HEK293 (cell line): ENCODE measurements at regions not wholly inside any gene's neighbourhood (a gene's known extent, or its start where the extent isn't known, plus 50 kb on each side); places are given as distances from the start of the nearest gene placed in this dataset.

Experiments used
- CTCF ChIA-PET: fragments of 350-600 bp; formaldehyde crosslinking; extraction: SDS; loops from one replicate; lab custom pipeline; 2021; ENCODE audit warnings: antibody characterized with exemption; lab: Yijun Ruan, JAX
- POLR2A ChIA-PET: fragments of 300-600 bp; formaldehyde crosslinking; extraction: SDS; loops from one replicate; lab custom pipeline; 2020; ENCODE audit warnings: antibody characterized with exemption, inconsistent platforms; lab: Yijun Ruan, JAX
- H3K27ac ChIP-seq: fragments of 200-500 bp; sonication (Bioruptor generic); 2 replicates; pipeline ENCODE4 v1.5.1; 2014; ENCODE audit warnings: low read depth, low read length, control low read depth, inconsistent platforms; ENCODE audit errors: extremely low read depth
- H3K36me3 ChIP-seq, 2 experiments: fragments of 200-500 bp in 1 of 2; sonication (Bioruptor generic) in 1 of 2; 1 replicate in 1 of 2; 2 replicates in 1 of 2; pipeline ENCODE4 v1.5.1; 2014 to 2017; ENCODE audit warnings: inconsistent platforms in 2 of 2, low read length in 2 of 2; ENCODE audit not compliant: control insufficient read depth in 2 of 2, insufficient read depth in 1 of 2
- H3K4me1 ChIP-seq: fragments of 200-500 bp; sonication (Bioruptor generic); 2 replicates; pipeline ENCODE4 v1.5.1; 2014; ENCODE audit warnings: mild to moderate bottlenecking, low read length, inconsistent platforms; ENCODE audit not compliant: control insufficient read depth, insufficient read depth
- H3K4me3 ChIP-seq: 2 replicates; pipeline ENCODE4 v1.5.1; 2011; ENCODE audit warnings: low read depth, mild to moderate bottlenecking, control low read depth, low read length, moderate library complexity
- H3K9me3 ChIP-seq: fragments of 200-500 bp; sonication (Bioruptor generic); 2 replicates; pipeline ENCODE4 v1.5.1; 2014; ENCODE audit warnings: low read depth, low read length, inconsistent platforms; ENCODE audit not compliant: control insufficient read depth, insufficient read depth
- FEZF1 ChIP-seq: fragments of 450-650 bp; formaldehyde crosslinking; IDR thresholded peaks from 2 replicates; pipeline ENCODE4 v1.5.1; 2016; ENCODE audit warnings: missing biosample characterization, missing genetic modification characterization
- HOXC10 ChIP-seq: sonication (generic); formaldehyde crosslinking; IDR thresholded peaks from 2 replicates; pipeline ENCODE4 v1.8.1; 2023; ENCODE audit warnings: mild to moderate bottlenecking, missing genetic modification reagents
- IKZF3 ChIP-seq: fragments of 450-650 bp; IDR thresholded peaks from 2 replicates; pipeline ENCODE4 v1.5.0; 2018; ENCODE audit warnings: missing biosample characterization, mild to moderate bottlenecking, missing genetic modification characterization, moderate library complexity
- PRDM6 ChIP-seq: fragments of 450-650 bp; formaldehyde crosslinking; IDR thresholded peaks from 2 replicates; pipeline ENCODE4 v1.5.1; 2017; ENCODE audit warnings: missing biosample characterization, missing genetic modification characterization
- SCRT1 ChIP-seq: fragments of 450-650 bp; formaldehyde crosslinking; IDR thresholded peaks from 2 replicates; pipeline ENCODE4 v1.5.1; 2016; ENCODE audit warnings: missing biosample characterization, missing genetic modification characterization, borderline replicate concordance
- SETDB1 ChIP-seq: IDR thresholded peaks from one replicate; pipeline ENCODE4 v1.6.1; 2017; ENCODE audit warnings: mild to moderate bottlenecking, low read length, moderate library complexity, mixed read lengths; ENCODE audit not compliant: insufficient read length
- YY2 ChIP-seq: fragments of 450-650 bp; formaldehyde crosslinking; IDR thresholded peaks from 2 replicates; pipeline ENCODE4 v1.5.1; 2016; ENCODE audit warnings: missing biosample characterization, missing genetic modification characterization
- ZBTB10 ChIP-seq: fragments of 450-650 bp; formaldehyde crosslinking; IDR thresholded peaks from 2 replicates; pipeline ENCODE4 v1.5.1; 2016; ENCODE audit warnings: missing biosample characterization, missing genetic modification characterization
- ZBTB26 ChIP-seq: fragments of 450-650 bp; formaldehyde crosslinking; optimal IDR thresholded peaks from 2 replicates; pipeline ENCODE3; 2016; ENCODE audit warnings: missing biosample characterization, mild to moderate bottlenecking, missing genetic modification characterization
- ZNF114 ChIP-seq: fragments of 450-650 bp; formaldehyde crosslinking; IDR thresholded peaks from 2 replicates; pipeline ENCODE4 v1.5.0; 2017; ENCODE audit warnings: missing biosample characterization, missing genetic modification characterization
- ZNF16 ChIP-seq: fragments of 450-650 bp; formaldehyde crosslinking; IDR thresholded peaks from 2 replicates; pipeline ENCODE4 v1.5.1; 2016; ENCODE audit warnings: low read depth, missing biosample characterization, missing genetic modification characterization
- ZNF302 ChIP-seq: fragments of 450-650 bp; formaldehyde crosslinking; IDR thresholded peaks from 2 replicates; pipeline ENCODE4 v1.5.1; 2016; ENCODE audit warnings: missing biosample characterization, missing genetic modification characterization, low read depth
- ZNF311 ChIP-seq: fragments of 450-650 bp; formaldehyde crosslinking; IDR thresholded peaks from 2 replicates; pipeline ENCODE4 v1.5.1; 2017; ENCODE audit warnings: missing biosample characterization, missing genetic modification characterization, borderline replicate concordance
- ZNF324 ChIP-seq: fragments of 450-650 bp; formaldehyde crosslinking; IDR thresholded peaks from 2 replicates; pipeline ENCODE4 v1.5.1; 2016; ENCODE audit warnings: missing biosample characterization, missing genetic modification characterization
- ZNF335 ChIP-seq: fragments of 450-650 bp; formaldehyde crosslinking; conservative IDR thresholded peaks from 2 replicates; pipeline ENCODE4 v1.5.1; 2016; ENCODE audit warnings: missing biosample characterization, missing genetic modification characterization
- ZNF416 ChIP-seq: fragments of 450-650 bp; formaldehyde crosslinking; IDR thresholded peaks from 2 replicates; pipeline ENCODE4 v1.5.1; 2016; ENCODE audit warnings: missing biosample characterization, missing genetic modification characterization
- ZNF426 ChIP-seq: fragments of 450-650 bp; formaldehyde crosslinking; IDR thresholded peaks from 2 replicates; pipeline ENCODE4 v1.5.1; 2017; ENCODE audit warnings: missing biosample characterization, missing genetic modification characterization, mild to moderate bottlenecking, inconsistent platforms, moderate library complexity
- ZNF433 ChIP-seq: fragments of 450-650 bp; formaldehyde crosslinking; IDR thresholded peaks from 2 replicates; pipeline ENCODE4 v1.5.1; 2016; ENCODE audit warnings: missing biosample characterization, missing genetic modification characterization, low read depth
- ZNF561 ChIP-seq: fragments of 450-650 bp; IDR thresholded peaks from 2 replicates; pipeline ENCODE4 v1.5.1; 2018; ENCODE audit warnings: missing biosample characterization, missing genetic modification characterization, borderline replicate concordance
- ZNF626 ChIP-seq: fragments of 450-650 bp; sonication (Bioruptor Pico); formaldehyde crosslinking; IDR thresholded peaks from 2 replicates; pipeline ENCODE4 v1.5.1; 2018; ENCODE audit warnings: missing biosample characterization, missing genetic modification characterization, inconsistent platforms
- ZNF791 ChIP-seq: fragments of 450-650 bp; formaldehyde crosslinking; IDR thresholded peaks from 2 replicates; pipeline ENCODE4 v1.5.1; 2016; ENCODE audit warnings: missing biosample characterization, missing genetic modification characterization
- ZNF830 ChIP-seq: fragments of 450-650 bp; IDR thresholded peaks from 2 replicates; pipeline ENCODE4 v1.5.0; 2018; ENCODE audit warnings: missing biosample characterization, missing genetic modification characterization, low read depth, mild to moderate bottlenecking, moderate library complexity
- ZNF843 ChIP-seq: fragments of 450-650 bp; formaldehyde crosslinking; IDR thresholded peaks from 2 replicates; pipeline ENCODE4 v1.5.1; 2016; ENCODE audit warnings: missing biosample characterization, missing genetic modification characterization
- TF ChIP-seq, protein P1 (sequence below): fragments of 450-650 bp; formaldehyde crosslinking; IDR thresholded peaks from 2 replicates; pipeline ENCODE4 v1.5.1; 2016; ENCODE audit warnings: missing biosample characterization, missing genetic modification characterization
- TF ChIP-seq, protein P2 (sequence below): fragments of 450-650 bp; formaldehyde crosslinking; IDR thresholded peaks from 2 replicates; pipeline ENCODE4 v1.5.1; 2016; ENCODE audit warnings: missing biosample characterization, missing genetic modification characterization, low read depth
- TF ChIP-seq, protein P3 (sequence below): fragments of 450-650 bp; IDR thresholded peaks from 2 replicates; pipeline ENCODE4 v1.5.1; 2018; ENCODE audit warnings: missing biosample characterization, mild to moderate bottlenecking, missing genetic modification characterization

DNA sequence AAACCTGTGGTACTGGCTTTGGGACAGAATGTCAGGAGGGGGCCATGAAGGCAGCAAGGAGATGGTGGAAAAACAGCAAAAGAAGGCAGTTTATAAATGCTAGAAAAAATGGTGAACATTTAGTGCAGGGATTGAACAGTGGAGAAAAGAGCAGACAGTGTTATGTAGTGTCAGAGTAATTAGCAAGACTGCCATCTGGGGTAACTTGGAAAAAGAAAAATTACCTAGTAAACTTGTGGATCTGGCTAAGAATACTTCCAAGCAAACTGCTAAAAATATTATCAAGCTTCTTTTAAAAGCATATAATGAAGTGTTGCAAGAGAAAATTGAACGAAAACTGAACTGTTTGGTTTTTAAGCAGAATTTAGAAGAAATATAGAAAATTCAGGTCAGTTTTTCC lies 267.8 kb downstream of the INSIG2 start:
- POLR2A ChIA-PET, result no interaction called here
- CTCF ChIA-PET, result no interaction called here

GRCh38 chr2:118351796-118352195 lies 263.5 kb downstream of the INSIG2 start:
- Histone ChIP-seq H3K4me1 (no peaks in the 10 kb centered on the region), H3K27ac (no peak overlapping the region), H3K4me3 (no peak overlapping the region), H3K9me3 (no peaks in the 10 kb centered on the region), H3K36me3 (no peaks in the 10 kb centered on the region)
- POLR2A ChIA-PET, result no interaction called here
- CTCF ChIA-PET, result interaction anchor here (0.6 to 1.2 kb wide), 2 partner anchors 306 to 504 kb away, joined by 3 to 4 read pairs; no protein-coding TSS in a partner anchor
- TF ChIP-seq FEZF1 (tag by site-specific recombination) (no peak), ZNF416 (no peak), ZNF433 (no peak), SCRT1 (no peak), ZNF843 (tag by site-specific recombination) (no peak), PRDM6 (tag by site-specific recombination) (no peak), ZNF311 (tag by site-specific recombination) (no peak), YY2 (tag by site-specific recombination) (no peak)
- TF ChIP-seq, protein P1, sequence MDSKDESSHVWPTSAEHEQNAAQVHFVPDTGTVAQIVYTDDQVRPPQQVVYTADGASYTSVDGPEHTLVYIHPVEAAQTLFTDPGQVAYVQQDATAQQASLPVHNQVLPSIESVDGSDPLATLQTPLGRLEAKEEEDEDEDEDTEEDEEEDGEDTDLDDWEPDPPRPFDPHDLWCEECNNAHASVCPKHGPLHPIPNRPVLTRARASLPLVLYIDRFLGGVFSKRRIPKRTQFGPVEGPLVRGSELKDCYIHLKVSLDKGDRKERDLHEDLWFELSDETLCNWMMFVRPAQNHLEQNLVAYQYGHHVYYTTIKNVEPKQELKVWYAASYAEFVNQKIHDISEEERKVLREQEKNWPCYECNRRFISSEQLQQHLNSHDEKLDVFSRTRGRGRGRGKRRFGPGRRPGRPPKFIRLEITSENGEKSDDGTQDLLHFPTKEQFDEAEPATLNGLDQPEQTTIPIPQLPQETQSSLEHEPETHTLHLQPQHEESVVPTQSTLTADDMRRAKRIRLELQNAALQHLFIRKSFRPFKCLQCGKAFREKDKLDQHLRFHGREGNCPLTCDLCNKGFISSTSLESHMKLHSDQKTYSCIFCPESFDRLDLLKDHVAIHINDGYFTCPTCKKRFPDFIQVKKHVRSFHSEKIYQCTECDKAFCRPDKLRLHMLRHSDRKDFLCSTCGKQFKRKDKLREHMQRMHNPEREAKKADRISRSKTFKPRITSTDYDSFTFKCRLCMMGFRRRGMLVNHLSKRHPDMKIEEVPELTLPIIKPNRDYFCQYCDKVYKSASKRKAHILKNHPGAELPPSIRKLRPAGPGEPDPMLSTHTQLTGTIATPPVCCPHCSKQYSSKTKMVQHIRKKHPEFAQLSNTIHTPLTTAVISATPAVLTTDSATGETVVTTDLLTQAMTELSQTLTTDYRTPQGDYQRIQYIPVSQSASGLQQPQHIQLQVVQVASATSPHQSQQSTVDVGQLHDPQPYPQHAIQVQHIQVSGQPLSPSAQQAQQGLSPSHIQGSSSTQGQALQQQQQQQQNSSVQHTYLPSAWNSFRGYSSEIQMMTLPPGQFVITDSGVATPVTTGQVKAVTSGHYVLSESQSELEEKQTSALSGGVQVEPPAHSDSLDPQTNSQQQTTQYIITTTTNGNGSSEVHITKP (tag by site-specific recombination), result no peak

More for the DNA sequence above, 267.8 kb downstream of the INSIG2 start:
- Histone ChIP-seq H3K4me1 (no peaks in the 10 kb centered on the region), H3K27ac (no peak overlapping the region), H3K36me3 (no peaks in the 10 kb centered on the region), H3K9me3 (no peaks in the 10 kb centered on the region), H3K4me3 (no peak overlapping the region)
- TF ChIP-seq ZNF830 (tag by site-specific recombination) (no peak), ZNF561 (no peak), ZNF16 (no peak), IKZF3 (no peak), ZNF426 (tag by site-specific recombination) (no peak), ZNF791 (tag by site-specific recombination) (no peak), ZNF114 (no peak), ZBTB26 (tag by site-specific recombination) (no peak), ZNF302 (tag by site-specific recombination) (no peak), ZNF335 (tag by site-specific recombination) (no peak), SETDB1 (no peak), ZNF626 (tag by site-specific recombination) (no peak), HOXC10 (CRISPR knock-in tag) (no peak), ZBTB10 (tag by site-specific recombination) (no peak), ZNF324 (no peak)
- TF ChIP-seq, protein P2, sequence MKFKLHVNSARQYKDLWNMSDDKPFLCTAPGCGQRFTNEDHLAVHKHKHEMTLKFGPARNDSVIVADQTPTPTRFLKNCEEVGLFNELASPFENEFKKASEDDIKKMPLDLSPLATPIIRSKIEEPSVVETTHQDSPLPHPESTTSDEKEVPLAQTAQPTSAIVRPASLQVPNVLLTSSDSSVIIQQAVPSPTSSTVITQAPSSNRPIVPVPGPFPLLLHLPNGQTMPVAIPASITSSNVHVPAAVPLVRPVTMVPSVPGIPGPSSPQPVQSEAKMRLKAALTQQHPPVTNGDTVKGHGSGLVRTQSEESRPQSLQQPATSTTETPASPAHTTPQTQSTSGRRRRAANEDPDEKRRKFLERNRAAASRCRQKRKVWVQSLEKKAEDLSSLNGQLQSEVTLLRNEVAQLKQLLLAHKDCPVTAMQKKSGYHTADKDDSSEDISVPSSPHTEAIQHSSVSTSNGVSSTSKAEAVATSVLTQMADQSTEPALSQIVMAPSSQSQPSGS (tag by site-specific recombination), result no peak
- TF ChIP-seq, protein P3, sequence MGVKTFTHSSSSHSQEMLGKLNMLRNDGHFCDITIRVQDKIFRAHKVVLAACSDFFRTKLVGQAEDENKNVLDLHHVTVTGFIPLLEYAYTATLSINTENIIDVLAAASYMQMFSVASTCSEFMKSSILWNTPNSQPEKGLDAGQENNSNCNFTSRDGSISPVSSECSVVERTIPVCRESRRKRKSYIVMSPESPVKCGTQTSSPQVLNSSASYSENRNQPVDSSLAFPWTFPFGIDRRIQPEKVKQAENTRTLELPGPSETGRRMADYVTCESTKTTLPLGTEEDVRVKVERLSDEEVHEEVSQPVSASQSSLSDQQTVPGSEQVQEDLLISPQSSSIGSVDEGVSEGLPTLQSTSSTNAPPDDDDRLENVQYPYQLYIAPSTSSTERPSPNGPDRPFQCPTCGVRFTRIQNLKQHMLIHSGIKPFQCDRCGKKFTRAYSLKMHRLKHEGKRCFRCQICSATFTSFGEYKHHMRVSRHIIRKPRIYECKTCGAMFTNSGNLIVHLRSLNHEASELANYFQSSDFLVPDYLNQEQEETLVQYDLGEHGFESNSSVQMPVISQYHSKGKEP, result no peak
